ENCODE measurements at regions not wholly inside any gene's neighbourhood (a gene's known extent, or its start where the extent isn't known, plus 50 kb on each side); places are given as distances from the start of the nearest gene placed in this dataset.

- TF ChIP-seq EZH2 (IDR thresholded peaks at IDR 0.05; ENCODE audit: insufficient read depth, low read length) (no peak), CTCF (IDR thresholded peaks at IDR 0.05; ENCODE audit: insufficient read depth, low read depth, low read length) (no peak)
Measured at GRCh38 chr4:174177536-174177935, 105.9 kb downstream of the FBXO8 start.
